ENCODE measurements at regions not wholly inside any gene's neighbourhood (a gene's known extent, or its start where the extent isn't known, plus 50 kb on each side); places are given as distances from the start of the nearest gene placed in this dataset.

GRCh38 chr2:239723486-239724193, 301.5 kb downstream of the NDUFA10 start:
- Histone ChIP-seq H3K4me1 (ENCODE audit: control insufficient read depth in 4 of 4, insufficient read depth in 4 of 4, low read length in 3 of 4) (no peaks in the 10 kb centered on the region), H3K27me3 (ENCODE audit: control insufficient read depth in 4 of 4, insufficient read depth in 4 of 4, low read length in 3 of 4) (no peaks in the 10 kb centered on the region), H3K9ac (ENCODE audit: low read depth in 1 of 2, low read length in 2 of 2) (no peak overlapping the region), H3K9me3 (ENCODE audit: control insufficient read depth in 4 of 4, low read length in 3 of 4) (no peaks in the 10 kb centered on the region), H3K36me3 (ENCODE audit: control insufficient read depth in 4 of 4, insufficient read depth in 3 of 4, low read depth in 1 of 4, low read length in 3 of 4) (no peaks in the 10 kb centered on the region), H3K27ac (ENCODE audit: low read depth in 1 of 2, low read length in 2 of 2) (no peak overlapping the region), H3K4me3 (ENCODE audit: low read depth in 1 of 3, low read length in 3 of 3) (no peak overlapping the region)
- no peak for DNase-seq (ENCODE audit: low spot score)
- TF ChIP-seq YY1 (IDR thresholded peaks at IDR 0.05), result no peak
- TF ChIP-seq FOXA1 (IDR thresholded peaks at IDR 0.05), result no peak
- no peak for TF ChIP-seq HNF4A (conservative IDR thresholded peaks at IDR 0.05)
- no peak for TF ChIP-seq NR2F2 (IDR thresholded peaks at IDR 0.05)
- no peak for TF ChIP-seq EGR1 (IDR thresholded peaks at IDR 0.05; ENCODE audit: low read depth in 2 of 2)
- WGBS, result 91% methylated on average over 9 of the region's 9 CpGs

GRCh38 chr2:239722760-239723470, 302.2 kb downstream of the NDUFA10 start:
- Histone ChIP-seq H3K27me3 (ENCODE audit: control insufficient read depth in 4 of 4, insufficient read depth in 4 of 4, low read length in 3 of 4) (no peaks in the 10 kb centered on the region), H3K4me3 (ENCODE audit: low read depth in 1 of 3, low read length in 3 of 3) (no peak overlapping the region), H3K4me1 (ENCODE audit: control insufficient read depth in 4 of 4, insufficient read depth in 4 of 4, low read length in 3 of 4) (no peaks in the 10 kb centered on the region), H3K9me3 (ENCODE audit: control insufficient read depth in 4 of 4, low read length in 3 of 4) (no peaks in the 10 kb centered on the region), H3K27ac (ENCODE audit: low read depth in 1 of 2, low read length in 2 of 2) (no peak overlapping the region), H3K9ac (ENCODE audit: low read depth in 1 of 2, low read length in 2 of 2) (no peak overlapping the region), H3K36me3 (ENCODE audit: control insufficient read depth in 4 of 4, insufficient read depth in 3 of 4, low read depth in 1 of 4, low read length in 3 of 4) (no peaks in the 10 kb centered on the region)
- no peak for DNase-seq (ENCODE audit: low spot score)
- TF ChIP-seq EGR1 (IDR thresholded peaks at IDR 0.05; ENCODE audit: low read depth in 2 of 2) (no peak), TAF1 (conservative IDR thresholded peaks at IDR 0.05) (no peak), HNF4A (conservative IDR thresholded peaks at IDR 0.05) (no peak), FOXA2 (IDR thresholded peaks at IDR 0.05) (no peak), SP1 (IDR thresholded peaks at IDR 0.05) (no peak), CTCF (IDR thresholded peaks at IDR 0.05; ENCODE audit: low read depth, low read length, missing input control) (no peak)
- 92% methylated on average over 16 of the region's 16 CpGs for WGBS

GRCh38 chr2:239721991-239722759, 303.0 kb downstream of the NDUFA10 start:
- Histone ChIP-seq H3K4me1 (ENCODE audit: control insufficient read depth in 4 of 4, insufficient read depth in 4 of 4, low read length in 3 of 4) (no peaks in the 10 kb centered on the region), H3K36me3 (ENCODE audit: control insufficient read depth in 4 of 4, insufficient read depth in 3 of 4, low read depth in 1 of 4, low read length in 3 of 4) (no peaks in the 10 kb centered on the region), H3K27me3 (ENCODE audit: control insufficient read depth in 4 of 4, insufficient read depth in 4 of 4, low read length in 3 of 4) (no peaks in the 10 kb centered on the region), H3K27ac (ENCODE audit: low read depth in 1 of 2, low read length in 2 of 2) (no peak overlapping the region), H3K9me3 (ENCODE audit: control insufficient read depth in 4 of 4, low read length in 3 of 4) (no peaks in the 10 kb centered on the region), H3K4me3 (ENCODE audit: low read depth in 1 of 3, low read length in 3 of 3) (no peak overlapping the region), H3K9ac (ENCODE audit: low read depth in 1 of 2, low read length in 2 of 2) (no peak overlapping the region)
- WGBS, result 90% methylated on average over 18 of the region's 18 CpGs
- DNase-seq (ENCODE audit: low spot score), result no peak
- no peak for TF ChIP-seq NR2F2 (IDR thresholded peaks at IDR 0.05)
- TF ChIP-seq GABPA (IDR thresholded peaks at IDR 0.05 in 1 of 2, conservative IDR thresholded peaks at IDR 0.05 in 1 of 2), result no peak
- TF ChIP-seq HNF4G (IDR thresholded peaks at IDR 0.05), result no peak
- TF ChIP-seq YY1 (IDR thresholded peaks at IDR 0.05), result no peak
- no peak for TF ChIP-seq TAF1 (conservative IDR thresholded peaks at IDR 0.05)

Measured in liver (tissue), 8 donors.